ENCODE measurements at regions not wholly inside any gene's neighbourhood (a gene's known extent, or its start where the extent isn't known, plus 50 kb on each side); places are given as distances from the start of the nearest gene placed in this dataset.
A peak's percentile ranks its signal among the peaks of the same experiment; 100 is the strongest.

- Histone ChIP-seq H3K27me3 (ENCODE audit: control insufficient read depth in 2 of 2, insufficient read depth in 2 of 2, low read length in 2 of 2) (no peaks in the 10 kb centered on the region), H3K4me3 (replicated peaks in 1 of 3; ENCODE audit: low read depth in 2 of 3, low read length in 3 of 3) (no peak overlapping the region), H3K36me3 (replicated peaks in 1 of 2; ENCODE audit: control insufficient read depth in 1 of 2, insufficient read depth in 2 of 2, low read length in 2 of 2) (no peaks in the 10 kb centered on the region), H4K20me1 (ENCODE audit: insufficient read depth, low read length) (no peaks in the 10 kb centered on the region), H3K4me2 (replicated peaks; ENCODE audit: extremely low read depth, low read length, poor library complexity, severe bottlenecking) (no peak overlapping the region), H3K79me2 (ENCODE audit: insufficient read depth, low read length) (no peaks in the 10 kb centered on the region), H3K9me3 (replicated peaks in 1 of 2; ENCODE audit: control insufficient read depth in 1 of 2, insufficient read depth in 1 of 2, low read length in 2 of 2) (peaks cover 5 to 8% of the 10 kb centered on the region in 2 donors), H3K9ac (ENCODE audit: insufficient read depth, low read length, poor library complexity, severe bottlenecking) (no peak overlapping the region), H2AFZ (ENCODE audit: insufficient read depth, low read depth, low read length, poor library complexity, severe bottlenecking) (no peak overlapping the region), H3K27ac (ENCODE audit: low read depth in 1 of 2, low read length in 2 of 2) (no peak overlapping the region), H3K4me1 (ENCODE audit: control insufficient read depth in 1 of 2, insufficient read depth in 2 of 2, low read length in 2 of 2) (no peaks in the 10 kb centered on the region)
- no peak for DNase-seq
- Mint-ChIP-seq H3K4me1 (peaks cover 7% of the 10 kb centered on the region), H3K9me3 (peaks cover 9 to 16% (median 10%) of the 10 kb centered on the region in 7 donors), H3K36me3 (no peaks in the 10 kb centered on the region), H3K27ac (no peak overlapping the region), H3K4me3 (no peak overlapping the region), H3K27me3 (ENCODE audit: low read depth in 3 of 3) (peaks cover 0 to 3% (median 2%) of the 10 kb centered on the region in 3 donors)
- WGBS (ENCODE audit: insufficient coverage): no CpG with 5 or more reads among the region's 2 CpGs
- intact Hi-C loops (cut with micrococcal nuclease): no loop called here
- no peak for TF ChIP-seq CTCF (IDR thresholded peaks at IDR 0.05)
Measured at GRCh38 chr1:116841569-116842344, 68.0 kb upstream of the PTGFRN start.

GRCh38 chr1:116842654-116843053 lies 67.1 kb upstream of the PTGFRN start:
- no peaks in the 10 kb centered on the region for H3K36me3 Mint-ChIP-seq
- Histone ChIP-seq H3K36me3 (replicated peaks in 1 of 2; ENCODE audit: control insufficient read depth in 1 of 2, insufficient read depth in 2 of 2, low read length in 2 of 2) (no peaks in the 10 kb centered on the region), H4K20me1 (ENCODE audit: insufficient read depth, low read length) (no peaks in the 10 kb centered on the region), H3K4me1 (ENCODE audit: control insufficient read depth in 1 of 2, insufficient read depth in 2 of 2, low read length in 2 of 2) (peaks cover 6 to 7% of the 10 kb centered on the region in 2 donors), H3K4me2 (replicated peaks; ENCODE audit: extremely low read depth, low read length, poor library complexity, severe bottlenecking) (no peak overlapping the region), H3K9me3 (replicated peaks in 1 of 2; ENCODE audit: control insufficient read depth in 1 of 2, insufficient read depth in 1 of 2, low read length in 2 of 2) (peaks cover 0 to 3% of the 10 kb centered on the region in 2 donors), H3K9ac (ENCODE audit: insufficient read depth, low read length, poor library complexity, severe bottlenecking) (no peak overlapping the region), H3K79me2 (ENCODE audit: insufficient read depth, low read length) (no peaks in the 10 kb centered on the region), H3K27me3 (ENCODE audit: control insufficient read depth in 2 of 2, insufficient read depth in 2 of 2, low read length in 2 of 2) (no peaks in the 10 kb centered on the region), H3K27ac (ENCODE audit: low read depth in 1 of 2, low read length in 2 of 2) (no peak overlapping the region), H2AFZ (ENCODE audit: insufficient read depth, low read depth, low read length, poor library complexity, severe bottlenecking) (no peak overlapping the region), H3K4me3 (replicated peaks in 1 of 3; ENCODE audit: low read depth in 2 of 3, low read length in 3 of 3) (no peak overlapping the region)
- H3K27me3 Mint-ChIP-seq (ENCODE audit: low read depth in 3 of 3): peaks cover 0 to 3% (median 2%) of the 10 kb centered on the region in 3 donors
- peak overlapping the region in 1 of 7 donors; percentile 45 for H3K27ac Mint-ChIP-seq
- no peak for DNase-seq
- H3K4me1 Mint-ChIP-seq: peaks cover 13% of the 10 kb centered on the region
- H3K4me3 Mint-ChIP-seq: no peak overlapping the region
- H3K9me3 Mint-ChIP-seq: peaks cover under 1 to 7% (median 4%) of the 10 kb centered on the region in 7 donors
- TF ChIP-seq CTCF (IDR thresholded peaks at IDR 0.05): no peak
- 83% methylated on average over 2 of the region's 4 CpGs for WGBS (ENCODE audit: insufficient coverage)
- intact Hi-C loops (cut with micrococcal nuclease): no loop called here

Measured in CD14-positive monocyte (primary cell).